Superior temporal gyrus (tissue), 1 donor: ENCODE measurements at regions not wholly inside any gene's neighbourhood (a gene's known extent, or its start where the extent isn't known, plus 50 kb on each side); places are given as distances from the start of the nearest gene placed in this dataset.
"Not testable (repeated sequence)": the region's sequence is repeated elsewhere in the genome, so short reads cannot be mapped to it uniquely, and the experiment has no call there.

Source experiments
- DNase-seq: peaks from one replicate; pipeline ENCODE4 v3.0.0-alpha.2; 2016; ENCODE audit errors: extremely low spot score

- DNase-seq: no peak
These were observed 774.2 kb upstream of the COX7C start for GRCh38 chr5:85843535-85843934.

GRCh38 chr5:85849411-85849810, 768.3 kb upstream of the COX7C start:
- no peak for DNase-seq

- DNase-seq: no peak
These were observed 752.4 kb upstream of the COX7C start for GRCh38 chr5:85865296-85865695.

- DNase-seq: no peak
These were observed 749.7 kb upstream of the COX7C start for GRCh38 chr5:85868070-85868469.

GRCh38 chr5:85893996-85894395, 723.7 kb upstream of the COX7C start:
- no peak for DNase-seq

GRCh38 chr5:85896514-85896913, 721.2 kb upstream of the COX7C start:
- DNase-seq: no peak

GRCh38 chr5:85906460-85906859, 711.3 kb upstream of the COX7C start:
- no peak for DNase-seq

- DNase-seq: no peak
These were observed 707.4 kb upstream of the COX7C start for GRCh38 chr5:85910335-85910734.

GRCh38 chr5:85920984-85921383, 696.8 kb upstream of the COX7C start:
- DNase-seq: no peak

GRCh38 chr5:85921590-85921989, 696.2 kb upstream of the COX7C start:
- no peak for DNase-seq

- no peak for DNase-seq
These were observed 690.1 kb upstream of the COX7C start for GRCh38 chr5:85927632-85928031.

- DNase-seq: no peak
These were observed 688.0 kb upstream of the COX7C start for GRCh38 chr5:85929713-85930112.

GRCh38 chr5:85931220-85931619, 686.5 kb upstream of the COX7C start:
- DNase-seq: no peak

- no peak for DNase-seq
These were observed 679.5 kb upstream of the COX7C start for GRCh38 chr5:85938201-85938600.

- DNase-seq: no peak
These were observed 666.0 kb upstream of the COX7C start for GRCh38 chr5:85951707-85952210.

- no peak for DNase-seq
These were observed 665.1 kb upstream of the COX7C start for GRCh38 chr5:85952680-85953079.

- no peak for DNase-seq
These were observed 650.1 kb upstream of the COX7C start for GRCh38 chr5:85967681-85968080.

GRCh38 chr5:85972539-85972938, 645.2 kb upstream of the COX7C start:
- no peak for DNase-seq

- no peak for DNase-seq
These were observed 632.6 kb upstream of the COX7C start for GRCh38 chr5:85985167-85985566.

GRCh38 chr5:85990998-85991397, 626.7 kb upstream of the COX7C start:
- no peak for DNase-seq

GRCh38 chr5:85994653-85995052, 623.1 kb upstream of the COX7C start:
- DNase-seq: not testable (repeated sequence)

GRCh38 chr5:85998656-85999055, 619.1 kb upstream of the COX7C start:
- DNase-seq: no peak

GRCh38 chr5:86008293-86008692, 609.4 kb upstream of the COX7C start:
- DNase-seq: no peak

GRCh38 chr5:86008704-86009103, 609.0 kb upstream of the COX7C start:
- no peak for DNase-seq

GRCh38 chr5:86011937-86012336, 605.8 kb upstream of the COX7C start:
- no peak for DNase-seq
